Fibroblast of lung (primary cell): ENCODE measurements at regions not wholly inside any gene's neighbourhood (a gene's known extent, or its start where the extent isn't known, plus 50 kb on each side); places are given as distances from the start of the nearest gene placed in this dataset.

Experiments used
- DNase-seq, 2 donors: peaks; one replicate each; pipeline versions ENCODE4 v3.0.0 to v3.0.0-alpha.2; 2010; ENCODE audit warnings: low read depth in 2 of 2
- H2AFZ ChIP-seq: 2 replicates; pipeline ENCODE4 v1.5.1; 2012; ENCODE audit warnings: low read length, control low read depth, inconsistent platforms
- H3K27ac ChIP-seq: 2 replicates; pipeline ENCODE4 v1.5.1; 2011; ENCODE audit warnings: low read length, control low read depth; ENCODE audit not compliant: insufficient read depth
- H3K27me3 ChIP-seq: 2 replicates; pipeline ENCODE4 v1.5.1; 2011; ENCODE audit warnings: mild to moderate bottlenecking, low read length; ENCODE audit not compliant: control insufficient read depth, insufficient read depth
- H3K36me3 ChIP-seq: 2 replicates; pipeline ENCODE4 v1.5.1; 2011; ENCODE audit warnings: low read length; ENCODE audit not compliant: control insufficient read depth, insufficient read depth
- H3K4me1 ChIP-seq: 2 replicates; pipeline ENCODE4 v1.5.1; 2011; ENCODE audit warnings: low read length; ENCODE audit not compliant: control insufficient read depth, insufficient read depth; ENCODE audit errors: extremely low read depth
- H3K4me2 ChIP-seq: 2 replicates; pipeline ENCODE4 v1.5.1; 2011; ENCODE audit warnings: low read length, control low read depth; ENCODE audit not compliant: insufficient read depth; ENCODE audit errors: extremely low read depth
- H3K4me3 ChIP-seq, 4 experiments: fragments of 200-600 bp in 1 of 4; sonication (generic) in 1 of 4; replicated peaks in 1 of 4; 2 replicates each; pipeline ENCODE4 v1.5.1; 2011 to 2016; ENCODE audit warnings: low read length in 4 of 4, low read depth in 3 of 4, mild to moderate bottlenecking in 3 of 4, control low read depth in 2 of 4, inconsistent platforms in 1 of 4, mixed read lengths in 1 of 4; ENCODE audit not compliant: insufficient read depth in 1 of 4; ENCODE audit errors: control extremely low read depth in 1 of 4
- H3K79me2 ChIP-seq: 2 replicates; pipeline ENCODE4 v1.5.1; 2012; ENCODE audit warnings: mild to moderate bottlenecking, low read length, inconsistent platforms; ENCODE audit not compliant: control insufficient read depth, insufficient read depth
- H3K9ac ChIP-seq: 2 replicates; pipeline ENCODE4 v1.5.1; 2011; ENCODE audit warnings: mild to moderate bottlenecking, low read length, control low read depth; ENCODE audit not compliant: insufficient read depth
- H3K9me3 ChIP-seq: 2 replicates; pipeline ENCODE4 v1.5.1; 2012; ENCODE audit warnings: low read depth, low read length; ENCODE audit not compliant: control insufficient read depth, insufficient read depth
- H4K20me1 ChIP-seq: 2 replicates; pipeline ENCODE4 v1.5.1; 2011; ENCODE audit warnings: low read length; ENCODE audit not compliant: control insufficient read depth, insufficient read depth; ENCODE audit errors: extremely low read depth
- CTCF ChIP-seq, 2 donors: IDR thresholded peaks in 1 of 2; conservative IDR thresholded peaks in 1 of 2; 1 replicate in 1 of 2; 2 replicates in 1 of 2; pipeline ENCODE4 v1.5.1; 2011 to 2012; ENCODE audit warnings: low read length in 2 of 2, control low read depth in 1 of 2, inconsistent platforms in 1 of 2, low read depth in 1 of 2, mild to moderate bottlenecking in 1 of 2
- EZH2 ChIP-seq: IDR thresholded peaks from 2 replicates; pipeline ENCODE4 v1.5.1; 2012; ENCODE audit warnings: low read length, control low read depth, mild to moderate bottlenecking; ENCODE audit errors: missing control alignments

- H2AFZ ChIP-seq: no peak overlapping the region
- no peaks in the 10 kb centered on the region for H3K9me3 ChIP-seq
- H3K36me3 ChIP-seq: no peaks in the 10 kb centered on the region
- no peaks in the 10 kb centered on the region for H3K4me1 ChIP-seq
- no peaks in the 10 kb centered on the region for H3K79me2 ChIP-seq
- no peak overlapping the region for H3K4me3 ChIP-seq
- no peaks in the 10 kb centered on the region for H4K20me1 ChIP-seq
- TF ChIP-seq CTCF (conservative IDR thresholded peaks at IDR 0.05 in 1 of 2, IDR thresholded peaks at IDR 0.05 in 1 of 2; ENCODE audit: low read depth in 1 of 2, low read length in 2 of 2) (no peak), EZH2 (no peak)
- no peak overlapping the region for H3K9ac ChIP-seq
- H3K27me3 ChIP-seq: no peaks in the 10 kb centered on the region
- no peak overlapping the region for H3K4me2 ChIP-seq
- DNase-seq: no peak
- no peak overlapping the region for H3K27ac ChIP-seq
Observed at GRCh38 chr13:97695684-97696083, 257.8 kb upstream of the IPO5 start.

DNA sequence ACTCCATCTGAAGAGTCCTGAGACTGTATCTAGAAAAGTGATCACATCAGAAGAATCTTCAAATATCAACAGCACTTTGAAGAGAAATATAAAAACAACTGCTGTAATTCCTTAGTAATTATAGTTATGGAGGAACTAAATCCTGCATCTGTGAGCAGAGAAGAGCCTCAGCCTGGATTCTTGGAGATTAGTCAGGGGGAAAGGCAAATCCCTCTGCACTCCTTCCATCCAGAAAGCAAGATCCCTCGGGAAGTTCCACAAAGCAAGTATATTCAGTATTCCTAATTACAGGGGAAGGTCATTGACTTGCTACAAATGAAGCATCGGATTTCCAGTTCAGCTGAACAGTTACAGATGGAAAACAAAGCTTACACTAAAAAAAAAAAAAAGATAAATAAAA lies 256.6 kb upstream of the IPO5 start:
- DNase-seq: no peak
- TF ChIP-seq CTCF (conservative IDR thresholded peaks at IDR 0.05 in 1 of 2, IDR thresholded peaks at IDR 0.05 in 1 of 2; ENCODE audit: low read depth in 1 of 2, low read length in 2 of 2): no peak
- no peak for TF ChIP-seq EZH2
- no peak overlapping the region for H2AFZ ChIP-seq
- H3K79me2 ChIP-seq: no peaks in the 10 kb centered on the region
- no peak overlapping the region for H3K4me3 ChIP-seq
- H3K27me3 ChIP-seq: no peaks in the 10 kb centered on the region
- no peaks in the 10 kb centered on the region for H3K9me3 ChIP-seq
- H3K4me1 ChIP-seq: no peaks in the 10 kb centered on the region
- no peak overlapping the region for H3K27ac ChIP-seq
- no peaks in the 10 kb centered on the region for H4K20me1 ChIP-seq
- H3K36me3 ChIP-seq: no peaks in the 10 kb centered on the region
- H3K4me2 ChIP-seq: no peak overlapping the region
- no peak overlapping the region for H3K9ac ChIP-seq

GRCh38 chr13:97700306-97700848 lies 253.1 kb upstream of the IPO5 start:
- no peak overlapping the region for H3K4me3 ChIP-seq
- no peaks in the 10 kb centered on the region for H4K20me1 ChIP-seq
- H3K27me3 ChIP-seq: no peaks in the 10 kb centered on the region
- no peak for TF ChIP-seq EZH2
- TF ChIP-seq CTCF (conservative IDR thresholded peaks at IDR 0.05 in 1 of 2, IDR thresholded peaks at IDR 0.05 in 1 of 2; ENCODE audit: low read depth in 1 of 2, low read length in 2 of 2): no peak
- H3K36me3 ChIP-seq: no peaks in the 10 kb centered on the region
- no peaks in the 10 kb centered on the region for H3K4me1 ChIP-seq
- no peaks in the 10 kb centered on the region for H3K79me2 ChIP-seq
- no peak overlapping the region for H2AFZ ChIP-seq
- H3K9me3 ChIP-seq: no peaks in the 10 kb centered on the region
- no peak overlapping the region for H3K27ac ChIP-seq
- no peak overlapping the region for H3K9ac ChIP-seq
- no peak for DNase-seq
- H3K4me2 ChIP-seq: no peak overlapping the region
